M059J (cell line): ENCODE measurements at regions not wholly inside any gene's neighbourhood (a gene's known extent, or its start where the extent isn't known, plus 50 kb on each side); places are given as distances from the start of the nearest gene placed in this dataset.

ENCODE experiments used
- DNase-seq: peaks from one replicate; pipeline ENCODE4 v3.0.0-alpha.2; 2012; ENCODE audit warnings: low read depth

GRCh38 chr9:82216435-82216834 is 227.9 kb downstream of the SPATA31D1 start:
- DNase-seq = no peak

DNA sequence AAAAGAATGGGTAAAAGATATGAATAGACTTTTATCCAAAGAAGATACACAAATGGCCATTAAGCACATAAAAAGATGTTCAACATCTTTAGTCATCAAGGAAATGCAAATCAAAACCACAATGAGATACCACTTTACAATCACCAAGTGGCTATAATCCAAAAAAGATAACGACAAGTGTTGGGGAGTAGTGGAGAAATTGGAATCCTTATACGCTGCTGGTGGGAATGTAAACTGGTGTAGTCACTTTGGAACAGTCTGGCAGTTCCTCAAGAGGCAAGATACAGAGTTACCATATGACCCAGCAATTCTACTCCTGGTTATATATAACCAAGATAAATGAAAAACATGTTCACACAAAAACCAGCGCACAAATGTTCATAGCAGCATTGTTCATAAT is 234.9 kb downstream of the SPATA31D1 start:
- DNase-seq = peak; percentile 70

- no peak for DNase-seq
Measured at GRCh38 chr9:82231411-82231810, 242.8 kb downstream of the SPATA31D1 start.

- no peak for DNase-seq
Measured at GRCh38 chr9:82234160-82234943, 245.8 kb downstream of the SPATA31D1 start.

DNA sequence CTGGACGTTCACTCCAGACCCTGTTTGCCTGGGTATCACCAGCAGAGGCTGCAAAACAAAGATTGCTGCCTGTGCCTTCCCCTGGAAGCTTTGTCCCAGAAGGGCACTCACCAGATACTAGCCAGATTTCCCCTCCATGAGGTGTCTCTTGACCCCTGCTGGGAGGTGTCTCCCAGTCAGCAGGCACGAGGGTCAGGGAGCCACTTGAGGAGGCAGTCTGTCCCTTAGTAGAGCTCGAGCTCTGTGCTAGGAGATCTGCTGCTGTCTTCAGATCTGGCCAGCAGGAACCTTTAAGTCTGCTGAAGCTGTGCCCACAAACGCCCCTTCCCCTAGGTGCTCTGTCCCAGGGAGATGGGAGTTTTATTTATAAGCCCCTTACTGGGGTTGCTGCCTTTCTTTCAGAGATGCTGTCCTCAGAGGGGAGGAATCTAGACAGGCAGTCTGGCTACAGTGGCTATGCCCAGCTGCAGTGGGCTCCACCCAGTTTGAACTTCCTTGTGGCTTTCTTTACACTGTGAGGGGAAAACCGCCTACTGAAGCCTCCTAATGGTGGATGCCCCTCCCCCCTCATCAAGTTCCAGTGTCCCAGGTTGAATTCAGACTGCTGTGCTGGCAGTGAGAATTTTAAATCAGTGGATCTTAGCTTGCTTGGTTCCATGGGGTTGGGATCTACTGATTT is 253.9 kb downstream of the SPATA31D1 start:
- no peak for DNase-seq

- peak; percentile 40 for DNase-seq
Measured at GRCh38 chr9:82247318-82247717, 258.7 kb downstream of the SPATA31D1 start.

GRCh38 chr9:82252116-82252515 is 263.5 kb downstream of the SPATA31D1 start:
- no peak for DNase-seq

GRCh38 chr9:82254646-82255367 is 266.2 kb downstream of the SPATA31D1 start:
- no peak for DNase-seq

DNA sequence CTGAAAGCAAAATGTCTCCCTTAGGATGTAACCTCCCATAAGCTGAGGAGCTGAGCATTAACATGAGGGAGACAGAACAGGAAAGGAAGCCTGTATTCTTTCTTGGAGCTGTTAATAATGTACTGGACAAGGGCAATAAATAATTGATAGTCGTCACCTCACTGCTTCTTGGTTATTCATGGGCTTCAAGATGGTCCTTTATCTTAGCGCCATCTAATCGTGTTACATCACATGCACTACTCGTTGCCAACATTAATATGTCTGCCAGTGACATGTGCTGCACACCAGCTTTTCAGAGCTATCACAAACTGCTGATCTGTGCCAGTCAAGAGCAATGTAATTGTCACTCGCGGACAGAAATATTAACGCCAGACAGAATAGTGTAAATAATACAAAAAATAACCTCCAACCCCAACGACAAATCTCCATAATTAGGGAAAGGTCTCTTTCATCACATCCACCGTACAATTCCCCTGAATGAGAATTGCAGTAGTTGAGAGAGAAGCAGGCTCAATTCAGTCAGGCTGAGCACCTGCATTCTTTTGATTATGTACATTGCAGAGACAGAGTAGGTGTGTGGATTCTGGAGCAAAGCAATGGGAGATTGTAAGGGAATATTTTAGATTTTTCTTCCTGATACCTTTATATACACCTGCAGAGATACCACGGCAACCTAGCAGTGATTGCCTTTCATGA is 267.1 kb downstream of the SPATA31D1 start:
- no peak for DNase-seq

DNA sequence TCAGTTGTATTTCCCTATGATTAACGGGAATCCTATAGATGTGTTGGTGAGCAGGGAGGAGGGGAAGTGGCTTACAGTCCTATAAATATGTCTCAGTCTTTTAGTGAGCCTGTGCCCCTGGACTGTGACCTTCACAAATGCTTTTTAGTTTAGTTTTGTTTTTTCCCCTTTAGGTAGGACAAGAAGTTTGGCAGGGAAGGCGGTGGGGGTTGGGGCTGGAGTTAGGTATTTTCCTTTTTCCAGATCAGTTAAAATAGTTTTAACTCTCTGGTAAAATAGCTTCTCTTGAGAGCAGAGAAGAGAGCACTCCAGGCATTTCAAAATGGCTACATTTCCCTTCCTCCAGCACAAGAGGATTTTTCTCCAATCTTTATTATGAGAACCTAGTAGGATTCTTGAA is 272.1 kb downstream of the SPATA31D1 start:
- DNase-seq = no peak

DNA sequence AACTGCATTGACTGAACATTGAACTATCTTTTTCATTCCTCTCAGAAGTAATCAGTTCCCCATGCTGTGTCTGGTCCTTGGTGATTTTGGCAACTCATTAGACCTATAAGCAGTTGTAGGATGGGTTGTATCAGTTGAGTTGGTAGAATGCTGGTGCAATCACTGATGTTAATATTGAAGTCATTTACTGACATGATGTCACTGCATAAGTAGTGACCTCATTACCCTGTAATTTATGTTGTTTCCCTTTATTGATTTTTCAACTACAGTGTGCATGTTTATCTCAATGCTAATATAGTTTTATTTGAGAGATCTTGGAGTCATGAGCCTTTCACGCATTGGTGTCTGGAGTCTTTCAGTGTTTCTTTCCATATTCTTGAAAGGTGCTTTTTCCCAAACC is 275.0 kb downstream of the SPATA31D1 start:
- no peak for DNase-seq

DNA sequence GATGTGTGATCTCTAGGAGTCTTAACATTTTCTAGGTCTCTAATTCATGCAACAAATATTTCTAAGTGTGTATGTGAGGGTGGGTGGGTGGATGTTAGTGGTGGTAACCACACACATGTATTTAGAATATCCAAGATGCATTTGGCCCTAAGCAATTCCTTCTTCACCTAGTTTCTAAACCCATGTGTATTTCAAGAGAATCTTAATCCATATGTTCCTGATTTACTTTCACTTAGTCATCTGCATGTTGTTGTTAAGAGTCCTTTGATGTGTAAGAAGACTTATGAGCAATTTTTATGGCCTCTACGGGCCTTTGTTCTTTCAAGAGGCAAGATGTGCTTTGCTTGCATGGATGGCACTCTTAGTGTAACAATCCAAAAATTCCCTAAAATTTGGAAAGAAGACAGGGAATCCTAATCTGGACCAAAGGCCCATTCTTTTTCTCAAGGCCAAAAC is 282.6 kb downstream of the SPATA31D1 start:
- DNase-seq = peak; percentile 39

DNA sequence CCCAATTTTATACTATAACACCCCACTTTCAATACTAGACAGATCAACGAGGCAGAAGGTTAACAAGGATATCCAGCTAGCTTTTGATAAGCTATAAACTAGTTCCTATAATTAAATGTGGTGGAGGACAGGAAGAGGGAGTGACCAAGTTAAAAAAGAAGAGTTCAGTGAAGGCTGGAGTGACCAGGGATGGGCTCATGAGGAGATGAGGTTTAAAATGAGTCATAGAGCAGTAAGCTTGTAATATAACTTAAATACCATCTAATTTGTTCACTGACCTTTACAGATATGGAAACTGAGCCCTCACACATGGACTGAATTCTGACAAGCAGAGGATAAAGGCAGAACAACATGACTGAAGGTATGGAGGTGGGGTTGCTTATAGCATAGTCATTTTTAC is 284.5 kb downstream of the SPATA31D1 start:
- peak; percentile 63 for DNase-seq

DNA sequence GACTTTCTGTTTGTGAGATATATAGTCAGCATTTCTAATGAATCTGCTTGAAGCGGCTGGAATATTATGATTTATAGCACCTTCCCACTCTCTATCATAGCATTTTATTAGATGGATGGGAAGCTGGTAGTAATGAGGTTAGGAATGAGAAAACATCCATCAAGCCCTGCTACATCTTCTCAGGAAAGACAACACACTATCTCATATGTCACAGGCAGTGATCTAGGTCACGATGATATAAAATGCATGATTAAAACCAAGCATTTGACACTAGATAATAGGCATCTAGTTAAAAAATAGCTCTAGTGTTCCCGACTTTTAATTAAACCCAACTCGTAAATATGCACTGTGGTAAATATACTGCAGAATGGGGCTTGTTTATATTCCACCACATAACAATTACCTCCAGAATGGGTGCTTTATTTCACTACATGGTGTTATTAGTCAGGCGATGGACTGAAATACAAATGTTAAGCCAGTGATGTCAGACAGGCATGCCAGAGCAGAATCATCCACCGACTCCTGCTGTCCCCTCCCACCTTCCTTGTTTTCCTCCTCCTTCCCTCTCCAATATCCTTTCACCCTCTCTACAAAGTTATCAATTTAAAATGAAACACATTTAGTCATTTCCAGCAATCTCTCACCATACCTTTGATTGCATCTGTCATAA is 286.8 kb downstream of the SPATA31D1 start:
- no peak for DNase-seq

DNA sequence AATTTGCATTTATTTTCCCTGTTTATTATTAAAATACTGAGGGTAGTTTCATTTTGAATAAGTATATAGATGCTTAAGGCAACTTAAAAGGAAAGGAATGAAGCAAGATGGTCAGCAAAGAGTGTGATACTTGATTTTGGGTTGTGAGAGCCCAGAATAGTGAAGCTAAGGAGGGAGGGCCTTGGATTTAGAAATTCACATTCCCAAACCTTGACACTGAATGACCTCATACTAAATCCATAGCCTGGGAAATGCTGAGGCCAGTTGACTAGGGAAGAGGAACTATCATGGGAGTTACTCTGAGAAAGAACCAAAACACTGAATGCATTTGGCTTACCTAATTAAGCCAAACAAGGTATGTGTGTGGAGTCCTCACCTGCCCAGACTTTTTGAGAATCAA is 292.5 kb downstream of the SPATA31D1 start:
- DNase-seq = no peak

- DNase-seq = no peak
Measured at GRCh38 chr9:82284758-82285157, 296.2 kb downstream of the SPATA31D1 start.

DNA sequence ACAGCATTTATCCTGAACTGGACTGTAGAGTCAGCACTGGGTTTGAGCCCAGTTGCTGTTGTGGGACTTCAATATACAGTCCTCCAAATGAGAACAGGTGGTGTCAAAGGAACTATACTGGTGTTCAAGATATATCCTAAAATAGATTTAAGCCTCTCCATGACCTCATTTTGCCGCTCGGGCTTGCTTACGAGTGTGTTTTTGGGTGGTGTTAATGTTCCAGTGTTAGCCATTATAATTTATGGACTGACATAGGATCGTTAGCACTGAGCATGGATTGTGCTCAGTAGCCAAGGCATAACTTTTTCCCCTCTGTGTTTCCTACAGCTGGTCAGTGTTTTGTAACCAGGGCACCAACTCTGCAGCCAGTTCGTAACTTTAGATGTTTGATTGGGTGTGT is 306.6 kb downstream of the SPATA31D1 start:
- no peak for DNase-seq

- DNase-seq = no peak
Measured at GRCh38 chr9:82299870-82300269, 311.3 kb downstream of the SPATA31D1 start.

DNA sequence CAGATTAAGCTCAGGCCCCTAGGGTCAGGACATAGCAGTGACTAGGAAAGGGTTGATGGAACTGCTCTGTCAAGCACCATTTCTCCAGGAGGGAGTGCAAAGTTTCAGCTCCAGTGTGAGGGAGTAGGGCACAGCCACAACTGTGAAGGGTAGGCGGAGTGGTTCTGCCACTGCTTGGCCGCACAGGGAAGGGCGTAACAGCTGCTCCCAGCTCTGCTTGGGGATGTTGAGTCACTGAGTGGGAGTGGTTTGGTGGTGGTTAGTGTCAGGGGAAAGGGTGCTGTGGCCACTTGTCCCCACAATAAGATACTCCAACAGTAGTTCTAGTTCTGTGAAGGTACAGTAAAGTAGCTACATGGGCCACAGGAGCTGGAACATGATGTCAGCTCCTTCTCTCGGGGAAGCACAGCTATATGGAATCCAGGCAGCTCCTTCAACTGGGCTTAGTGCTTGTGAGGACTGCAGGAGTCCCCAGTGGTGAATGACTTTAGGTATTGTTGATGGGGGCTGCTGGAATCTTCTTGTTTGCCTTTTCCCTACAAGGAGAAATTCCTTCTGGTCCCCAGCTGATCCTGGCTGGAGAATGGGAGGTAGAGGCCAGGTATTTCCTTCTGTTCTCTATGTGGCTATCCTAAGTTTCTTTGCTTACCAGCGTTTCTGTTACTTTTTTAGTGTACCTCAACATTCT is 314.5 kb downstream of the SPATA31D1 start:
- no peak for DNase-seq

DNA sequence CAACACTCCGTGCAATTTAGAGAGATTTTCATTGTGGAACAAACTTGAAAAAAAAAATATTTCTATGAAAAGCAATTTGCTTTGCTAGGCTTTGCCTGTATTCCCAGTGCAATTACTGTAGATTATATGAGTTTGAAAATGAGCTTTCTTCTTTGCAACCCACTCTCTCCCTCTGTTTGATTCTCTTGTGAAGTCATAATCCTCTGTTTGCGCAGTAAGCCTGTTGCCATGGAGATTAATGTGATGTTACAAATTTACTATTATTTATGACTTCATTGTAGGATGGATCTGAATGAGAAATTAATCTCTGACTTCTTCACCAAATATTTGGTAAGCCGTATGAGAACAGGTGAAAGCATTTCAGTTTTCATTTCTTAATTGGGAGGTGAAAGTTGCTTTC is 320.3 kb downstream of the SPATA31D1 start:
- no peak for DNase-seq

GRCh38 chr9:82313697-82314096 is 325.1 kb downstream of the SPATA31D1 start:
- no peak for DNase-seq
